Mucosa of descending colon (tissue), 3 donors: ENCODE measurements at regions not wholly inside any gene's neighbourhood (a gene's known extent, or its start where the extent isn't known, plus 50 kb on each side); places are given as distances from the start of the nearest gene placed in this dataset.
"Not testable (repeated sequence)": the region's sequence is repeated elsewhere in the genome, so short reads cannot be mapped to it uniquely, and the experiment has no call there.

ENCODE experiments used
- ATAC-seq: fragments of 200-7000 bp; cut with Tn5 transposase; one replicate; pipeline ENCODE4 v1.9.1; 2020; ENCODE audit warnings: mild to moderate bottlenecking, moderate library complexity
- DNase-seq, 3 donors: peaks; one replicate each; pipeline ENCODE4 v3.0.0-alpha.2; 2020
- H3K36me3 ChIP-seq: fragments of 200-600 bp; one replicate; pipeline ENCODE4 v1.8.0; 2021; ENCODE audit warnings: low read depth, mild to moderate bottlenecking
- H3K4me1 ChIP-seq: fragments of 200-600 bp; one replicate; pipeline ENCODE4 v1.8.0; 2021; ENCODE audit warnings: low read depth, mild to moderate bottlenecking
- H3K4me3 ChIP-seq: fragments of 200-600 bp; one replicate; pipeline ENCODE4 v1.8.0; 2021; ENCODE audit warnings: mild to moderate bottlenecking
- H3K9me3 ChIP-seq: fragments of 200-600 bp; one replicate; pipeline ENCODE4 v1.8.0; 2021; ENCODE audit warnings: mild to moderate bottlenecking
- intact Hi-C, 2 donors: fragments of 100-400 bp; cut with DNase I in 1 of 2; cut with micrococcal nuclease in 1 of 2; formaldehyde crosslinking; loops; one replicate each; pipeline versions ENCODE4 v1.11.0 to v1.11.1; 2022; cut with DNase I, micrococcal nuclease
- TF ChIP-seq, protein P1 (sequence below): fragments of 200-600 bp; IDR thresholded peaks from one replicate; pipeline ENCODE4 v1.8.0; 2022; ENCODE audit warnings: antibody characterized with exemption, mild to moderate bottlenecking
- donor health status: DM: no; HTN: no; CAD: no; lungs with moderate emphysema.
- donor health status: DM: no; HTN: no; CAD: no.
- donor health status: DM: no; HTN: yes; CAD: no.

- no peak overlapping the region for H3K4me3 ChIP-seq
- TF ChIP-seq, protein P1, sequence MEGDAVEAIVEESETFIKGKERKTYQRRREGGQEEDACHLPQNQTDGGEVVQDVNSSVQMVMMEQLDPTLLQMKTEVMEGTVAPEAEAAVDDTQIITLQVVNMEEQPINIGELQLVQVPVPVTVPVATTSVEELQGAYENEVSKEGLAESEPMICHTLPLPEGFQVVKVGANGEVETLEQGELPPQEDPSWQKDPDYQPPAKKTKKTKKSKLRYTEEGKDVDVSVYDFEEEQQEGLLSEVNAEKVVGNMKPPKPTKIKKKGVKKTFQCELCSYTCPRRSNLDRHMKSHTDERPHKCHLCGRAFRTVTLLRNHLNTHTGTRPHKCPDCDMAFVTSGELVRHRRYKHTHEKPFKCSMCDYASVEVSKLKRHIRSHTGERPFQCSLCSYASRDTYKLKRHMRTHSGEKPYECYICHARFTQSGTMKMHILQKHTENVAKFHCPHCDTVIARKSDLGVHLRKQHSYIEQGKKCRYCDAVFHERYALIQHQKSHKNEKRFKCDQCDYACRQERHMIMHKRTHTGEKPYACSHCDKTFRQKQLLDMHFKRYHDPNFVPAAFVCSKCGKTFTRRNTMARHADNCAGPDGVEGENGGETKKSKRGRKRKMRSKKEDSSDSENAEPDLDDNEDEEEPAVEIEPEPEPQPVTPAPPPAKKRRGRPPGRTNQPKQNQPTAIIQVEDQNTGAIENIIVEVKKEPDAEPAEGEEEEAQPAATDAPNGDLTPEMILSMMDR = no peak
- DNase-seq = no peak
- ATAC-seq = no peak
- intact Hi-C loops = no loop called here
- no peaks in the 10 kb centered on the region for H3K36me3 ChIP-seq
- H3K4me1 ChIP-seq = no peaks in the 10 kb centered on the region
- no peaks in the 10 kb centered on the region for H3K9me3 ChIP-seq
Measured at GRCh38 chr3:87549208-87549607, 272.8 kb upstream of the POU1F1 start.

DNA sequence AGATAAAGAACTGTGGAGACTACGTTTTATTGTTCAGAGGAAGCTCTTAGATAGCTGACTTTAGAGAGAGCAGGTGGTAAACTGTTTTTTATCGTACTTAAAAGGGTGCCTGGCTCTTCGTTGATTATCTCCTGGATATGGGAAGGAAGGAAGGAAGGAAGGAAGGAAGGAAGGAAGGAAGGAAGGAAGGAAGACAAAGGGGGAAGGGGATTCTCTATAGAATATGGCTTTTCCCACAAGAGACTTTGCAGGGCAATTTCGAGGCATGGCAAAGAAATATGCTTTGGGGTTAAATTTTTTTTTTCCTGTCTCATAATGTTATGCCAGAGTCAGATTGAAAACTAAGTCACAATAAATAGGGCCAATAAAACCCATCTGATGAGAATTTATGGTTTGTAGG, 271.9 kb upstream of the POU1F1 start:
- ATAC-seq (no peak), DNase-seq (no peak)
- intact Hi-C loops = no loop called here
- TF ChIP-seq, protein P1 = no peak
- Histone ChIP-seq H3K36me3 (no peaks in the 10 kb centered on the region), H3K4me3 (no peak overlapping the region), H3K4me1 (no peaks in the 10 kb centered on the region), H3K9me3 (no peaks in the 10 kb centered on the region)

DNA sequence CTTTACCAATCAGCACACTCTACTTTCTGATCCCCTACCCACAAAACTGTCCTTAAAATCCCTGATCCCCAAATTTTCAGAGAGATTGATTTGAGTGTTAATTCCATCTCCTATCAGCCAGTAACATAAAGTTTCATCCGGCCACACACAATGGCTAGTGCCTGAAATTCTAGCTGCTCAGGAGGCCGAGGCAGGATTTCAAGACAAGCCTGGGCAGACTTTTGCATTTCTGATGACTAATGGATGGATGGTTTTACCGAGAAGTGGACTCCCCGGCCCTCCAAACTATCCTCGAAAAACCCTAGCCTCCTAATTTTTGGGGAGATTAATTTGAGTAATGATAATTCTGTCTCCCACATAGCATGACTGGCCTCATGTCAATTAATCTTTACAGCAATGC, 269.8 kb upstream of the POU1F1 start:
- H3K4me1 ChIP-seq = no peaks in the 10 kb centered on the region
- no peaks in the 10 kb centered on the region for H3K9me3 ChIP-seq
- TF ChIP-seq, protein P1 = no peak
- H3K4me3 ChIP-seq = no peak overlapping the region
- no peak for ATAC-seq
- H3K36me3 ChIP-seq = no peaks in the 10 kb centered on the region
- DNase-seq = no peak
- intact Hi-C loops = no loop called here

DNA sequence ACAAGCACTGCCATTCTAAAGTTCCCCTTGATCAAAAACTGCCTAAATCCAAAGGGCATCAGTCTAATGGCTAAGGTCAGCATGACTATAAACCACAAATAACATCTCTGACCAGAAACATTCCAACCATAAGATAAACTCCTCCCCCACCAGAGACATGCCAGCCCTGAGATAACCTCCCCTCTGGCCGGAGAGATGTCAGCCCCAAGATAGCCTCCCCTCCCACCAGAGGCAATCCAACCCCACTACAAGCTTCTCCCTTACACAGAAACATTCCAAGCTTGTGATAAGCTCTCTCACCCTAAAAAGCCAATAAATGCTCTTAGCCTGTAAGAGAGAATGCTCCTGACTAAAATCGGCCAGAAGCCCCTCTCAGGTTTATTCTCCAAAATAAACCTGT, 267.0 kb upstream of the POU1F1 start:
- H3K4me3 ChIP-seq, intact Hi-C loops, H3K4me1 ChIP-seq, H3K9me3 ChIP-seq, H3K36me3 ChIP-seq, DNase-seq, ATAC-seq: not testable (repeated sequence)

GRCh38 chr3:87541723-87542122, 265.3 kb upstream of the POU1F1 start:
- no peaks in the 10 kb centered on the region for H3K4me1 ChIP-seq
- TF ChIP-seq, protein P1 = no peak
- intact Hi-C loops = no loop called here
- H3K9me3 ChIP-seq = no peaks in the 10 kb centered on the region
- no peaks in the 10 kb centered on the region for H3K36me3 ChIP-seq
- no peak for DNase-seq
- ATAC-seq = no peak
- no peak overlapping the region for H3K4me3 ChIP-seq

- H3K36me3 ChIP-seq, DNase-seq, intact Hi-C loops, ATAC-seq, H3K9me3 ChIP-seq, H3K4me3 ChIP-seq, H3K4me1 ChIP-seq: not testable (repeated sequence)
Measured at GRCh38 chr3:87538722-87539121, 262.3 kb upstream of the POU1F1 start.

GRCh38 chr3:87509401-87509800, 233.0 kb upstream of the POU1F1 start:
- intact Hi-C loops = no loop called here
- H3K36me3 ChIP-seq = no peaks in the 10 kb centered on the region
- no peak for ATAC-seq
- TF ChIP-seq, protein P1 = no peak
- H3K4me3 ChIP-seq = no peak overlapping the region
- H3K9me3 ChIP-seq = no peaks in the 10 kb centered on the region
- H3K4me1 ChIP-seq = no peaks in the 10 kb centered on the region
- no peak for DNase-seq
